ENCODE measurements at regions not wholly inside any gene's neighbourhood (a gene's known extent, or its start where the extent isn't known, plus 50 kb on each side); places are given as distances from the start of the nearest gene placed in this dataset.

DNA sequence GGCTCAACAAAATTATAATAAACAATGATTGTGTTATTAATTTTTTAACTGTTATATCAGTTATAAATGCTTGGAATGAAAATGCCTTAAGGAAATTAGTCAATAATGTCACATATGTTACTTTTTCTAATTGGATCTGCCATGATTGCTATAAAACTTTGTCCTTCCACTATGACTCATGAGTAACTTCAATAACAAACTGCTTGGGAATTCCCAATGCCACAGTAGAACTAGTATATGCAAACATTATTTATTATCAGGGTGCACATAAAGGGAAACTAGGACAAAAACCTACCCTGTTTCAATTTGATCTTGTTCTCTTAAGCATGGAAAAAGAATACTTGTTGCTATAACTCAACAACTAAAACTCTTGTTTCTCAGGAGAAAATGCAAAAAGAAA, 59.1 kb upstream of the PDC start:
- TF ChIP-seq EZH2 (IDR thresholded peaks at IDR 0.05; ENCODE audit: low read length, unreplicated experiment) (no peak), EZH2phosphoT487 (IDR thresholded peaks at IDR 0.05; ENCODE audit: borderline replicate concordance, low read length) (no peak)
- TF ChIP-seq, protein P1, sequence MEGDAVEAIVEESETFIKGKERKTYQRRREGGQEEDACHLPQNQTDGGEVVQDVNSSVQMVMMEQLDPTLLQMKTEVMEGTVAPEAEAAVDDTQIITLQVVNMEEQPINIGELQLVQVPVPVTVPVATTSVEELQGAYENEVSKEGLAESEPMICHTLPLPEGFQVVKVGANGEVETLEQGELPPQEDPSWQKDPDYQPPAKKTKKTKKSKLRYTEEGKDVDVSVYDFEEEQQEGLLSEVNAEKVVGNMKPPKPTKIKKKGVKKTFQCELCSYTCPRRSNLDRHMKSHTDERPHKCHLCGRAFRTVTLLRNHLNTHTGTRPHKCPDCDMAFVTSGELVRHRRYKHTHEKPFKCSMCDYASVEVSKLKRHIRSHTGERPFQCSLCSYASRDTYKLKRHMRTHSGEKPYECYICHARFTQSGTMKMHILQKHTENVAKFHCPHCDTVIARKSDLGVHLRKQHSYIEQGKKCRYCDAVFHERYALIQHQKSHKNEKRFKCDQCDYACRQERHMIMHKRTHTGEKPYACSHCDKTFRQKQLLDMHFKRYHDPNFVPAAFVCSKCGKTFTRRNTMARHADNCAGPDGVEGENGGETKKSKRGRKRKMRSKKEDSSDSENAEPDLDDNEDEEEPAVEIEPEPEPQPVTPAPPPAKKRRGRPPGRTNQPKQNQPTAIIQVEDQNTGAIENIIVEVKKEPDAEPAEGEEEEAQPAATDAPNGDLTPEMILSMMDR (conservative IDR thresholded peaks at IDR 0.05; ENCODE audit: low read depth, low read length), result no peak

Measured in PC-3 (cell line).